HepG2 (cell line): ENCODE measurements at regions not wholly inside any gene's neighbourhood (a gene's known extent, or its start where the extent isn't known, plus 50 kb on each side); places are given as distances from the start of the nearest gene placed in this dataset.

Source experiments
- ATAC-seq: fragments of 200-7000 bp; cut with Tn5 transposase; 3 replicates; pipeline ENCODE4 v1.9.1; 2020; ENCODE audit warnings: mild to moderate bottlenecking, moderate library complexity
- BruUV-seq: library from RNA; stranded (reverse); fragments of 400-500 nt; replicated peaks from 2 replicates; lab custom pipeline; 2021; lab: Mats Ljungman, UMichigan
- CTCF ChIA-PET: fragments of 300-600 bp; formaldehyde crosslinking; extraction: SDS; loops from one replicate; lab custom pipeline; 2021; ENCODE audit warnings: low total read pairs, inconsistent platforms, low intra/inter-chr PET ratio; lab: Yijun Ruan, JAX
- POLR2A ChIA-PET: fragments of 350-600 bp; sonication (Branson Sonifier 250); formaldehyde crosslinking; loops from one replicate; lab custom pipeline; 2020; ENCODE audit warnings: antibody characterized with exemption, inconsistent platforms; lab: Yijun Ruan, JAX
- DNase-seq: peaks from one replicate; pipeline ENCODE4 v3.0.0-alpha.2; 2015; ENCODE audit warnings: low spot score
- FAIRE-seq: peaks from 3 replicates; lab custom pipeline; 2011; peaks lifted over from hg19 to GRCh38; lab: Jason Lieb, UNC
- H2AFZ ChIP-seq: one replicate; pipeline ENCODE4 v1.6.1; 2011; ENCODE audit warnings: low read length, inconsistent platforms
- H3K27ac ChIP-seq: fragments of 300-600 bp; 3 replicates; pipeline ENCODE4 v1.8.0; 2011; ENCODE audit warnings: mixed run types, mild to moderate bottlenecking, mixed read lengths, low read length, inconsistent platforms; ENCODE audit not compliant: insufficient read depth; ENCODE audit errors: extremely low read length
- H3K27me3 ChIP-seq, 2 experiments: fragments of 200-600 bp in 1 of 2; 2 replicates in 1 of 2; 3 replicates in 1 of 2; pipeline versions ENCODE4 v1.6.0 to v1.8.0; 2011; ENCODE audit warnings: low read length in 2 of 2, mild to moderate bottlenecking in 2 of 2, moderate library complexity in 2 of 2, inconsistent platforms in 1 of 2; ENCODE audit not compliant: insufficient read depth in 2 of 2, control insufficient read depth in 1 of 2
- H3K36me3 ChIP-seq, 2 experiments: fragments of 200-600 bp in 1 of 2; replicated peaks in 1 of 2; 2 replicates in 1 of 2; 3 replicates in 1 of 2; pipeline versions ENCODE4 v1.5.1 to v1.8.0; 2011; ENCODE audit warnings: low read length in 2 of 2, inconsistent platforms in 1 of 2; ENCODE audit not compliant: insufficient read depth in 2 of 2, control insufficient read depth in 1 of 2
- H3K4me1 ChIP-seq: 2 replicates; pipeline ENCODE4 v1.5.1; 2012; ENCODE audit warnings: low read length, inconsistent platforms; ENCODE audit not compliant: insufficient read depth
- H3K4me2 ChIP-seq: 2 replicates; pipeline ENCODE4 v1.6.0; 2011; ENCODE audit warnings: low read depth, low read length, inconsistent platforms
- H3K4me3 ChIP-seq, 3 experiments: fragments of 200-600 bp in 1 of 3; sonication (generic), shearing (Covaris generic) in 1 of 3; replicated peaks in 1 of 3; 2 replicates each; pipeline ENCODE4 v1.5.1; 2011 to 2016; ENCODE audit warnings: low read length in 3 of 3, inconsistent platforms in 2 of 3, low read depth in 2 of 3, mild to moderate bottlenecking in 2 of 3, control low read depth in 1 of 3, mixed read lengths in 1 of 3; ENCODE audit not compliant: insufficient read depth in 1 of 3
- H3K79me2 ChIP-seq: one replicate; pipeline ENCODE4 v1.6.1; 2011; ENCODE audit warnings: low read length, inconsistent platforms; ENCODE audit not compliant: insufficient read depth
- H3K9ac ChIP-seq: 2 replicates; pipeline ENCODE4 v1.6.0; 2011; ENCODE audit warnings: mild to moderate bottlenecking, low read depth, low read length, inconsistent platforms; ENCODE audit not compliant: insufficient read depth
- H3K9me3 ChIP-seq: 2 replicates; pipeline ENCODE4 v1.5.1; 2012; ENCODE audit warnings: mild to moderate bottlenecking, low read length
- H4K20me1 ChIP-seq: 2 replicates; pipeline ENCODE4 v1.6.0; 2011; ENCODE audit warnings: inconsistent platforms, mild to moderate bottlenecking, low read length, moderate library complexity; ENCODE audit not compliant: insufficient read depth
- BRD4 ChIP-seq: sonication (generic); formaldehyde crosslinking; IDR thresholded peaks from 2 replicates; pipeline ENCODE4 v1.4.0; 2020; ENCODE audit warnings: missing genetic modification reagents
- CENPBD1 ChIP-seq: sonication (generic); formaldehyde crosslinking; IDR thresholded peaks from 2 replicates; pipeline ENCODE4 v1.8.0; 2022; ENCODE audit warnings: missing genetic modification reagents, low read depth, mild to moderate bottlenecking, borderline replicate concordance
- E2F1 ChIP-seq: sonication (generic); formaldehyde crosslinking; IDR thresholded peaks from 2 replicates; pipeline ENCODE4 v1.5.0; 2020; ENCODE audit warnings: missing genetic modification reagents
- ELF4 ChIP-seq: sonication (generic); formaldehyde crosslinking; IDR thresholded peaks from 2 replicates; pipeline ENCODE4 v1.5.0; 2020; ENCODE audit warnings: missing genetic modification reagents, mild to moderate bottlenecking, moderate library complexity, borderline replicate concordance
- GABPA ChIP-seq, 2 experiments: IDR thresholded peaks; 2 replicates each; pipeline ENCODE4 v1.6.1; 2011 to 2016; ENCODE audit warnings: low read depth in 2 of 2, low read length in 1 of 2, missing biosample characterization in 1 of 2, missing genetic modification characterization in 1 of 2
- NBN ChIP-seq: fragments of 450-650 bp; conservative IDR thresholded peaks from 2 replicates; pipeline ENCODE4 v1.6.1; 2017
- NFKB2 ChIP-seq: sonication (generic); formaldehyde crosslinking; IDR thresholded peaks from 2 replicates; pipeline ENCODE4 v1.4.0; 2020; ENCODE audit warnings: missing genetic modification reagents, borderline replicate concordance
- PHB2 ChIP-seq: fragments of 450-650 bp; IDR thresholded peaks from 2 replicates; pipeline ENCODE4 v1.6.1; 2018; ENCODE audit not compliant: partially characterized antibody
- SYNCRIP ChIP-seq: fragments of 200-400 bp; formaldehyde crosslinking; IDR thresholded peaks from 2 replicates; pipeline ENCODE4 v1.6.1; 2018; ENCODE audit warnings: mild to moderate bottlenecking, low read depth, low read length; ENCODE audit not compliant: insufficient read depth
- ZNF317 ChIP-seq: sonication (generic); formaldehyde crosslinking; IDR thresholded peaks from 2 replicates; pipeline ENCODE4 v1.5.0; 2020; ENCODE audit warnings: mild to moderate bottlenecking, missing genetic modification reagents
- ZNF34 ChIP-seq: sonication (generic); formaldehyde crosslinking; IDR thresholded peaks from 2 replicates; pipeline ENCODE4 v1.4.0; 2020; ENCODE audit warnings: mild to moderate bottlenecking, missing genetic modification reagents, borderline replicate concordance
- ZNF441 ChIP-seq: sonication (generic); formaldehyde crosslinking; IDR thresholded peaks from 2 replicates; pipeline ENCODE4 v1.7.0; 2021; ENCODE audit warnings: missing genetic modification reagents, borderline replicate concordance
- ZNF761 ChIP-seq: sonication (generic); formaldehyde crosslinking; conservative IDR thresholded peaks from 2 replicates; pipeline ENCODE4 v1.4.0; 2020; ENCODE audit warnings: mild to moderate bottlenecking, missing genetic modification reagents
- WGBS: methylation state at CpG from one replicate; pipeline ENCODE4 v1.1.6; 2017; ENCODE audit warnings: low lambda C conversion rate; 5-methylcytosine and 5-hydroxymethylcytosine counted together
- in situ Hi-C: cut with HindIII; loops from 2 replicates; pipeline ENCODE4 v1.10.0; 2017; ENCODE audit warnings: low pct_unique_long_range_greater_than_20kb; ENCODE audit not compliant: extremely low pct_ligation_motif_present
- intact Hi-C: fragments of 100-400 bp; cut with micrococcal nuclease; formaldehyde crosslinking; loops from one replicate; pipeline ENCODE4 v1.10.0; 2022; ENCODE audit not compliant: unreplicated experiment

- no peak overlapping the region for H3K4me2 ChIP-seq
- no peaks in the 10 kb centered on the region for H3K36me3 ChIP-seq
- no peaks in the 10 kb centered on the region for H3K79me2 ChIP-seq
- no peak overlapping the region for H3K4me3 ChIP-seq
- H4K20me1 ChIP-seq: no peaks in the 10 kb centered on the region
- H3K27ac ChIP-seq: no peak overlapping the region
- no peak for ATAC-seq
- intact Hi-C loops (no loop called here), in situ Hi-C loops (no loop called here)
- FAIRE-seq: no peak
- no peak overlapping the region for H2AFZ ChIP-seq
- TF ChIP-seq ELF4 (CRISPR knock-in tag): no peak
- TF ChIP-seq BRD4 (CRISPR knock-in tag): no peak
- TF ChIP-seq ZNF441: no peak
- TF ChIP-seq GABPA (IDR thresholded peaks at IDR 0.05; ENCODE audit: low read depth, low read length): no peak
- TF ChIP-seq GABPA (CRISPR knock-in tag; IDR thresholded peaks at IDR 0.05; ENCODE audit: low read depth): no peak
- no peak for TF ChIP-seq ZNF761 (CRISPR knock-in tag)
- TF ChIP-seq CENPBD1 (CRISPR knock-in tag): no peak
- TF ChIP-seq PHB2: no peak
- TF ChIP-seq ZNF317 (CRISPR knock-in tag): no peak
- TF ChIP-seq ZNF34 (CRISPR knock-in tag): no peak
- TF ChIP-seq NFKB2: no peak
- TF ChIP-seq NBN: no peak
- TF ChIP-seq SYNCRIP: no peak
- TF ChIP-seq E2F1 (CRISPR knock-in tag): no peak
- H3K27me3 ChIP-seq: no peaks in the 10 kb centered on the region
- DNase-seq: no peak
- POLR2A ChIA-PET: no interaction called here
- H3K4me1 ChIP-seq: no peaks in the 10 kb centered on the region
- H3K9me3 ChIP-seq: no peaks in the 10 kb centered on the region
- H3K9ac ChIP-seq: no peak overlapping the region
- WGBS: 0% methylated on average over 2 of the region's 2 CpGs
- CTCF ChIA-PET: no interaction called here
- BruUV-seq: no TSS peak
Measured at GRCh38 chr1:78351551-78352216, 139.1 kb upstream of the PTGFR start.
